ENCODE measurements at regions not wholly inside any gene's neighbourhood (a gene's known extent, or its start where the extent isn't known, plus 50 kb on each side); places are given as distances from the start of the nearest gene placed in this dataset.

DNA sequence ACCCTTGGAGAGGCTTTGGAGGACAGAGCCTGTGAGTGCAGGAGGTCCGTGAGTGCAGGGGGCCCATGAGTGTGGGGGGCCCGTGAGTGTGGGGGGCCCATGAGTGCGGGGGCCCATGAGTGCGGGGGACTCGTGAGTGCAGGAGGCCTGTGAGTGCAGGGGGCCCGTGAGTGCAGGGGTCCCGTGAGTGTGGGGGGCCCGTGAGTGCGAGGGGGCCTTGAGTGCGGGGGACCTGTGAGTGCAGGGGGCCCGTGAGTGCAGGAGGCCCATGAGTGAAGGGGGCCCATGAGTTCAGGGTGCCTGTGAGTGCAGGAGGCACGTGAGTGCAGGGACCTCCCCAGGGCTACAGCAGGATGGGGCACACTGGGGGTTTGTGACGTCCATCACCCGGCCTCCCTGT is 108.3 kb upstream of the TTC34 start:
- Histone ChIP-seq H3K36me3 (no peaks in the 10 kb centered on the region), H3K4me1 (no peaks in the 10 kb centered on the region), H3K27me3 (ENCODE audit: low read depth) (peaks cover 7% of the 10 kb centered on the region), H3K4me3 (no peak overlapping the region), H3K27ac (no peak overlapping the region), H3K9me3 (no peaks in the 10 kb centered on the region)
- DNase-seq (no peak), ATAC-seq (no peak)
- intact Hi-C loops (cut with DNase I): no loop called here
- TF ChIP-seq, protein P1, sequence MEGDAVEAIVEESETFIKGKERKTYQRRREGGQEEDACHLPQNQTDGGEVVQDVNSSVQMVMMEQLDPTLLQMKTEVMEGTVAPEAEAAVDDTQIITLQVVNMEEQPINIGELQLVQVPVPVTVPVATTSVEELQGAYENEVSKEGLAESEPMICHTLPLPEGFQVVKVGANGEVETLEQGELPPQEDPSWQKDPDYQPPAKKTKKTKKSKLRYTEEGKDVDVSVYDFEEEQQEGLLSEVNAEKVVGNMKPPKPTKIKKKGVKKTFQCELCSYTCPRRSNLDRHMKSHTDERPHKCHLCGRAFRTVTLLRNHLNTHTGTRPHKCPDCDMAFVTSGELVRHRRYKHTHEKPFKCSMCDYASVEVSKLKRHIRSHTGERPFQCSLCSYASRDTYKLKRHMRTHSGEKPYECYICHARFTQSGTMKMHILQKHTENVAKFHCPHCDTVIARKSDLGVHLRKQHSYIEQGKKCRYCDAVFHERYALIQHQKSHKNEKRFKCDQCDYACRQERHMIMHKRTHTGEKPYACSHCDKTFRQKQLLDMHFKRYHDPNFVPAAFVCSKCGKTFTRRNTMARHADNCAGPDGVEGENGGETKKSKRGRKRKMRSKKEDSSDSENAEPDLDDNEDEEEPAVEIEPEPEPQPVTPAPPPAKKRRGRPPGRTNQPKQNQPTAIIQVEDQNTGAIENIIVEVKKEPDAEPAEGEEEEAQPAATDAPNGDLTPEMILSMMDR (IDR thresholded peaks at IDR 0.05): no peak

DNA sequence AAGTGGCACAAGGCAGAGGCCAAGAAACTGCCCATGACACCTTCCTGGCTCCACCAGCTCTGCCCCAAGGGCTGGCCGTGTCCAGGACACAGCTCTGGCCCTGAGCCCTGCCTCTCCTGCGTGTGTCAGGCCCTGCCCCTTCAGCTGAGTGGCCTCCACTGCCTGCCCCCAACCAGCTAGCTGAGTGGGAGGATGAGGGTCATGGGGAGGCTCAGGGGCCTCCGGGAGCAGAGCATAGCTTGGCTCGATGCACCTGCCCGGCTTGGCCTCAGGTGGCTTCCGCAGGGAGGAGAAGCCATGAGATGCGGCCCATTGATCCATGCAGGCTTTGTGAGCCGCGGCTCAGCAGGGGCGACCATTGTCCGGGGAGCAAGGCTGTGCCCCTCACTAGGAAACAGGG is 108.7 kb upstream of the TTC34 start:
- DNase-seq (no peak), ATAC-seq (no peak)
- no peak overlapping the region for H3K27ac ChIP-seq
- TF ChIP-seq, protein P1 (IDR thresholded peaks at IDR 0.05): no peak
- intact Hi-C loops (cut with DNase I): no loop called here
- H3K36me3 ChIP-seq: no peaks in the 10 kb centered on the region
- H3K27me3 ChIP-seq (ENCODE audit: low read depth): peaks cover 5% of the 10 kb centered on the region
- no peaks in the 10 kb centered on the region for H3K4me1 ChIP-seq
- no peak overlapping the region for H3K4me3 ChIP-seq
- no peaks in the 10 kb centered on the region for H3K9me3 ChIP-seq

DNA sequence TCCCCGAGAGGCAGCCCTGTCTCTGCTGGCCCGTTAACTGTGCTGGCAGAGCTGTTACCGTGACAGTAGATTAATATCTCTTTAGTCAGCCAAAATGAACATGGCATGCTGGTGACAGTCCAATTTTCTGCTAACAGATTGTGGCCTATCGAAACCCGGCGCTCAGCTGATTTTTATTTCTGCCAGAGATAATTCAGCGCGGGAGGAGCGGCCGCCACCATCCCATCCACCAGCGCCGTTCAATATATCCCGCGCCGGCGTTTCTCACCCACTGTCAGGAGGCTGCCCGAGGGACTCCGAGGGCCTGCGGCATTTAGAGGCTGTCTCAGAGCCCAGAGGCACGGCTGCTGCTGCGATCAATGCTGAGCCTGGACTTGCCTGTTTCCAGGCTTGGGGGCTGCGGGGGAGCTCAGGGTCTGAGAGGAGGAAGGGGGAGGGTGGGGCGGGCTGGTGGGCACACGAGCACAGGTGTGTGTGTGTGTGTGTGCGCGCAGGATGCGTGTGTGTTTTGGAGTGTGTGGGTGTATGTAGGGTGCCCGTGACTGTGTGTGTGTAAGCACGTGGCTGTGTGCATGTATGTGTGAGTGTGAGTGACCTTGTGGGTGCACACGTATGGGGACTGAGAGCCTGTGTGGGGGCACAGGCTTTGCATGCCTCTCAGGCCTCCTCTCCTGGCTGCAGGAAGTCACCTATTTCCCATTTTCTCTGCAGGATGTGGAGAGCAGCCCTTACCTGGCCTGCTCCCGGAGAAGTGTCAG is 109.7 kb upstream of the ACTRT2 start:
- Histone ChIP-seq H3K36me3 (no peaks in the 10 kb centered on the region), H3K27me3 (ENCODE audit: low read depth) (no peaks in the 10 kb centered on the region), H3K4me3 (no peak overlapping the region), H3K4me1 (no peaks in the 10 kb centered on the region), H3K27ac (no peak overlapping the region), H3K9me3 (no peaks in the 10 kb centered on the region)
- intact Hi-C loops (cut with DNase I): no loop called here
- ATAC-seq (no peak), DNase-seq (no peak)
- TF ChIP-seq, protein P1 (IDR thresholded peaks at IDR 0.05): no peak

DNA sequence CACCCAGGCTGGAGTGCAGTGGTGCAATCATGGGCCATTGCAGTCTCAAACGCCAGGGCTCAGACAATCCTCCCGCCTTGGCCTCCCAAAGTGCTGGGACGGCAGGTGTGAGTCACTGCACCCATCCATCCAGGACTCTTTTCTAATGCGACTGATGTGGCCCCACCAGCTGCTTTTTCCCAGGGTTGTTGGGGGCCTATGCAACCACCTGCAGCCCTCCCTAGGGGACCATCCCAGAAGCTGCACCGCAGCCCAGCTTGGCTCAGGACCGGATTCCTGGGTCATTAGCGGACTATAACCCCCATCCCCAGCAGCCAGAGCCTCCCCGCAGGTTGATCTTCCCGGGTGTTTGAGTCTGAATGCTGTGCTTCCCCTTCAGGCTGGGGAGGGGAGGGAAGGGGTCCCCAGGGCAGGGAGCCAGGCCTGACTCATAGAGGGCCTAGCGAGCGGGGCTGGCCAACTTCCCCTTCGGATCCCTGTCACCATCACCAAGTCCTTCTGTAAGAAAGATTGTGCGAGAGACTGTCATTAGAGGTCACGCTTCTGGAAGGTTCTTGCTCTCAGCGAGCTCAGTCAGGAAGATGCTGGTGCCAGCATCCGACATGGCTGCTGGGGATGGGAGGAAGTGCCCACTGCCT is 108.7 kb upstream of the ACTRT2 start:
- no peaks in the 10 kb centered on the region for H3K27me3 ChIP-seq (ENCODE audit: low read depth)
- intact Hi-C loops (cut with DNase I): no loop called here

DNA sequence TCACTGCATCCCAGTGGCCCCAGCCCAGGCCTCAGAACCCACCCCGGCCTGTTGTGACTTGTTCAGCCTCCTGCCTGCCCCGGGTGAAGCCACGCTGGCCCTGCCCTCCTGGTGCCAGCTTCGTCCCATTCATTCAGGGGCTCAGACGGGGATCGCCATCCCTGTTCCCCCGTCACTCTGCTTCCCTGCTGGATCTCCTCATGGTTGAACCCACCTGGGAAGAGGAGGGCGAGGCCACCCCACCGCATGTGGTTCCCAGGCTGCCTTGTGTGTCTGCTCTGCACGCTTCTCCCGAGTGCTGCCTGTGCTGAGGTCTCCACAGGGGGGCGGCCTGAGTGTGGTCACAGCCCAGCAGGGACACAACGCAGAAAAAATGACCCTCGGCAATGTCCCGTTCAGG is 108.2 kb upstream of the ACTRT2 start:
- intact Hi-C loops (cut with DNase I): no loop called here
- TF ChIP-seq, protein P1 (IDR thresholded peaks at IDR 0.05): no peak
- H3K9me3 ChIP-seq: no peaks in the 10 kb centered on the region
- no peaks in the 10 kb centered on the region for H3K27me3 ChIP-seq (ENCODE audit: low read depth)
- no peak overlapping the region for H3K27ac ChIP-seq
- H3K4me3 ChIP-seq: no peak overlapping the region
- no peak for ATAC-seq
- H3K36me3 ChIP-seq: no peaks in the 10 kb centered on the region
- H3K4me1 ChIP-seq: no peaks in the 10 kb centered on the region
- no peak for DNase-seq

More for the DNA sequence above, 108.7 kb upstream of the ACTRT2 start:
- Histone ChIP-seq H3K4me1 (no peaks in the 10 kb centered on the region), H3K27ac (no peak overlapping the region), H3K4me3 (no peak overlapping the region), H3K9me3 (no peaks in the 10 kb centered on the region), H3K36me3 (no peaks in the 10 kb centered on the region)
- ATAC-seq: no peak
- no peak for DNase-seq
- TF ChIP-seq, protein P1 (IDR thresholded peaks at IDR 0.05): no peak
